ENCODE measurements at regions not wholly inside any gene's neighbourhood (a gene's known extent, or its start where the extent isn't known, plus 50 kb on each side); places are given as distances from the start of the nearest gene placed in this dataset.

GRCh38 chr3:177553579-177553978 is 356.3 kb upstream of the TBL1XR1 start:
- H3K9ac ChIP-seq (ENCODE audit: low read depth in 1 of 2, low read length in 2 of 2) = no peak overlapping the region
- H3K27ac ChIP-seq (ENCODE audit: low read depth, low read length) = no peak overlapping the region
- H3K4me3 ChIP-seq (ENCODE audit: low read depth in 1 of 2, low read length in 2 of 2) = no peak overlapping the region
- no peaks in the 10 kb centered on the region for H3K36me3 ChIP-seq (ENCODE audit: control insufficient read depth in 1 of 2, insufficient read depth in 2 of 2, low read length in 2 of 2)
- H3K4me1 ChIP-seq (ENCODE audit: control insufficient read depth in 1 of 2, insufficient read depth in 2 of 2, low read length in 2 of 2) = peaks cover 0 to 4% of the 10 kb centered on the region in 2 donors
- H3K27me3 ChIP-seq (ENCODE audit: control insufficient read depth in 1 of 2, insufficient read depth in 2 of 2, low read length in 2 of 2) = no peaks in the 10 kb centered on the region
- H3K9me3 ChIP-seq (ENCODE audit: control insufficient read depth in 1 of 2, low read length in 2 of 2) = no peaks in the 10 kb centered on the region

DNA sequence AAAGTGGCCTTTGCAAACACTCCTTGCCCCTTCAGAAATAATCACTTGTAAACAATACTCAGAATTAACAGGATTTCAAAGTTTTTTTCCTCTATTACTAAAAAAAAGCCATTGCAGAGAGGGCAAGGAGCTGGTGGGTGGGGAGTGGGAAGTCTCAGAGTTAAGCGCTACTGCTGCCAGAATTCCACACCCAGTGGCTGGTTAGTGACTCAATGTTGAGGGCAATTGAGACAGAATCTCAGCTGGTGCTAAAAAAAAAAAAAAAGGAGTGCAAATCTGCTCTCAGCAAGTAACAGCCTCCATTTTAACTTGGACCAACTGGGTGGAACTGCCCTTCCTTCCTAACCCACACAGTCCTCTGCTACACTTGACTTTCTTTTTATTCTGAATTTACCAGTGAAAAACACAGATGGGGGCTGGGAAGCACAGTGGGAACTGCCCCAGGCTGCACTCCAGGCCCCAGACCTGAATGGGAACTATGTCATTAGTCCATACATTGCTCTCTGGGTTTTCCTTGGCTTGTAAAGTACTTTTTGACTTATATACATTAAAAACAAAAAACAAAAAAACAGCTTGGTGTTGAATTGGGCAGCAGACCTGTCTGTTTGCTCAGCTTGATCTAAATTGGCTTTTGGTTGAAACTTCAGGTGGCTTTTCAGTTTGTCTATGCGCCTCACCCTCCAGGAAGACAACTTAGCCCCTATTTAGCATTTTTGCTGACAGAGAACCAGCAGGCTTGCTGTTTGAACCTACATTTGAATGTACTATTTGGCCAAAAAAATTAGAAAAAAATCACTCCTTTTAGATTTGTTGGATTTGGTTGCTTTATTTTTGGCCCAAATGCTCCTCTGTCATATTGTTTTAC is 357.8 kb upstream of the TBL1XR1 start:
- no peak overlapping the region for H3K9ac ChIP-seq (ENCODE audit: low read depth in 1 of 2, low read length in 2 of 2)
- H3K27me3 ChIP-seq (ENCODE audit: control insufficient read depth in 1 of 2, insufficient read depth in 2 of 2, low read length in 2 of 2) = no peaks in the 10 kb centered on the region
- no peak overlapping the region for H3K27ac ChIP-seq (ENCODE audit: low read depth, low read length)
- H3K36me3 ChIP-seq (ENCODE audit: control insufficient read depth in 1 of 2, insufficient read depth in 2 of 2, low read length in 2 of 2) = no peaks in the 10 kb centered on the region
- peaks cover 0 to 4% of the 10 kb centered on the region in 2 donors for H3K4me1 ChIP-seq (ENCODE audit: control insufficient read depth in 1 of 2, insufficient read depth in 2 of 2, low read length in 2 of 2)
- H3K4me3 ChIP-seq (ENCODE audit: low read depth in 1 of 2, low read length in 2 of 2) = no peak overlapping the region
- H3K9me3 ChIP-seq (ENCODE audit: control insufficient read depth in 1 of 2, low read length in 2 of 2) = no peaks in the 10 kb centered on the region

- Histone ChIP-seq H3K27me3 (ENCODE audit: control insufficient read depth in 1 of 2, insufficient read depth in 2 of 2, low read length in 2 of 2) (no peaks in the 10 kb centered on the region), H3K9ac (ENCODE audit: low read depth in 1 of 2, low read length in 2 of 2) (no peak overlapping the region), H3K27ac (ENCODE audit: low read depth, low read length) (no peak overlapping the region), H3K9me3 (ENCODE audit: control insufficient read depth in 1 of 2, low read length in 2 of 2) (no peaks in the 10 kb centered on the region), H3K36me3 (ENCODE audit: control insufficient read depth in 1 of 2, insufficient read depth in 2 of 2, low read length in 2 of 2) (no peaks in the 10 kb centered on the region), H3K4me1 (ENCODE audit: control insufficient read depth in 1 of 2, insufficient read depth in 2 of 2, low read length in 2 of 2) (no peaks in the 10 kb centered on the region), H3K4me3 (ENCODE audit: low read depth in 1 of 2, low read length in 2 of 2) (no peak overlapping the region)
Observed at GRCh38 chr3:177557548-177557947, 360.3 kb upstream of the TBL1XR1 start.

DNA sequence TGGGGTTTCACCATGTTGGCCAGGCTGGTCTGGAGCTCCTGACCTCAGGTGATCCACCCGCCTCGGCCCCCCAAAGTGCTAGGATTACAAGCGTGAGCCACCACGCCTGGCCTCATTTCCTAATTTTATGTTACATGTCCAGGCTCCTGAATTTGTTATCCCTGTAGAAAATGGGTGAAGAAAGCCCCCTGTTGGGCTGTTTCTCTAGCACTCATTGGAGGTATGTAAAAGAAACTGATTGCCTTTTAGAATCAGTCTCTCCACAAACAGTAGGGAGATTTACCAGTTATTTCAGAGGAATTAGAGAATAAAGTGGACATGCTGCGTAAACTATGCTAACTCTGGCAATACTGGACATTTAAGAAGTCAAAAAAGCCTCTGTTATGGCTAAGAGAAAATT is 364.1 kb upstream of the TBL1XR1 start:
- Histone ChIP-seq H3K9me3 (ENCODE audit: control insufficient read depth in 1 of 2, low read length in 2 of 2) (no peaks in the 10 kb centered on the region), H3K27ac (ENCODE audit: low read depth, low read length) (no peak overlapping the region), H3K9ac (ENCODE audit: low read depth in 1 of 2, low read length in 2 of 2) (no peak overlapping the region), H3K4me1 (ENCODE audit: control insufficient read depth in 1 of 2, insufficient read depth in 2 of 2, low read length in 2 of 2) (no peaks in the 10 kb centered on the region), H3K4me3 (ENCODE audit: low read depth in 1 of 2, low read length in 2 of 2) (no peak overlapping the region), H3K27me3 (ENCODE audit: control insufficient read depth in 1 of 2, insufficient read depth in 2 of 2, low read length in 2 of 2) (no peaks in the 10 kb centered on the region), H3K36me3 (ENCODE audit: control insufficient read depth in 1 of 2, insufficient read depth in 2 of 2, low read length in 2 of 2) (no peaks in the 10 kb centered on the region)

GRCh38 chr3:177561769-177562392 is 364.6 kb upstream of the TBL1XR1 start:
- Histone ChIP-seq H3K27ac (ENCODE audit: low read depth, low read length) (no peak overlapping the region), H3K9ac (ENCODE audit: low read depth in 1 of 2, low read length in 2 of 2) (no peak overlapping the region)

DNA sequence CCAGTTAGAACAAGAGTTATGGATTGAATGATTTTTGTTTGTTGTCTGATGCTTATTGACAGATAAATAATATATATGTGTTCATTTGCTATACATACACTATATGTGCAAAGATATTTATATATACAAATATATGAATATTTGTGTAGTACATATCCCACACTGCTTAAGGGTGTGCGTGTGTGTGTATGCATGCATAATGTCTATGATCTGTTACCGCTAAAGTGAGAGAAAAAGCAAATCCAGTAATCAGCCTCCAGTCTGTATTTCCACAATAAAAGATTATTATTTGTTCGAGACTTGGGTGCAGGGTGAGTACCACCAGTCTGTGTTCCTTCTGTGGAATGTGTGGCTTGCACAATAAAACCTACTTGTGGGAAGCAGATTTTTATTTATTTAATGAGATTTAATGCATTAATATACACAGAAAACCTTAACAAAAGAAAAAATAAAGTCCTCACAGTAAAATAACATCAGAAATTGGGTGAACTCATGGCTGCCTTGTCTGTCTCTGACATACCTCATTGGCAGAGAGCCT is 366.0 kb upstream of the TBL1XR1 start:
- Histone ChIP-seq H3K4me1 (ENCODE audit: control insufficient read depth in 1 of 2, insufficient read depth in 2 of 2, low read length in 2 of 2) (no peaks in the 10 kb centered on the region), H3K9ac (ENCODE audit: low read depth in 1 of 2, low read length in 2 of 2) (no peak overlapping the region), H3K4me3 (ENCODE audit: low read depth in 1 of 2, low read length in 2 of 2) (no peak overlapping the region), H3K27me3 (ENCODE audit: control insufficient read depth in 1 of 2, insufficient read depth in 2 of 2, low read length in 2 of 2) (no peaks in the 10 kb centered on the region), H3K36me3 (ENCODE audit: control insufficient read depth in 1 of 2, insufficient read depth in 2 of 2, low read length in 2 of 2) (no peaks in the 10 kb centered on the region), H3K9me3 (ENCODE audit: control insufficient read depth in 1 of 2, low read length in 2 of 2) (no peaks in the 10 kb centered on the region), H3K27ac (ENCODE audit: low read depth, low read length) (no peak overlapping the region)

More at GRCh38 chr3:177561769-177562392, 364.6 kb upstream of the TBL1XR1 start:
- H3K4me3 ChIP-seq (ENCODE audit: low read depth in 1 of 2, low read length in 2 of 2) = no peak overlapping the region
- H3K4me1 ChIP-seq (ENCODE audit: control insufficient read depth in 1 of 2, insufficient read depth in 2 of 2, low read length in 2 of 2) = no peaks in the 10 kb centered on the region
- H3K36me3 ChIP-seq (ENCODE audit: control insufficient read depth in 1 of 2, insufficient read depth in 2 of 2, low read length in 2 of 2) = no peaks in the 10 kb centered on the region
- H3K27me3 ChIP-seq (ENCODE audit: control insufficient read depth in 1 of 2, insufficient read depth in 2 of 2, low read length in 2 of 2) = no peaks in the 10 kb centered on the region
- H3K9me3 ChIP-seq (ENCODE audit: control insufficient read depth in 1 of 2, low read length in 2 of 2) = no peaks in the 10 kb centered on the region

DNA sequence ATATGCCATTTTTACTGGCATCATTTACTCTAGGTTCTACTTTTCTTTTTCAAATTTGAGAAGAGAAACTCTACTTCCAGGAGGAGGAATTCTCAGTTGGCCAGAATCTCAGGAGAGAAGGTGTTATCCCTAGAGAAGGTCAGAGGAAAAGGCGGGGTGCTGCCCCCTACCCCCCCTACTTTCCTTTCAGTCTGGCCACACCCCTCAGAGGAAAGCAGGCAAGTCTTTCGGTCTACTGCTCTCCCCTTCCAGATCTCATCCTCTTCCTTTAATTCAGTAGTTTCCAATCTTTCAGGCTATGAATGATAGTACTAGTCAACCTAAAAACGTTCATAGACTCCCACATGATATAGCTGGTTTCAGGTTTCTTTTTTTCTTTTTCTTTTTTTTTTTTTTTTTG is 366.5 kb upstream of the TBL1XR1 start:
- Histone ChIP-seq H3K27ac (ENCODE audit: low read depth, low read length) (no peak overlapping the region), H3K9ac (ENCODE audit: low read depth in 1 of 2, low read length in 2 of 2) (no peak overlapping the region), H3K27me3 (ENCODE audit: control insufficient read depth in 1 of 2, insufficient read depth in 2 of 2, low read length in 2 of 2) (no peaks in the 10 kb centered on the region), H3K36me3 (ENCODE audit: control insufficient read depth in 1 of 2, insufficient read depth in 2 of 2, low read length in 2 of 2) (no peaks in the 10 kb centered on the region), H3K4me3 (ENCODE audit: low read depth in 1 of 2, low read length in 2 of 2) (no peak overlapping the region), H3K4me1 (ENCODE audit: control insufficient read depth in 1 of 2, insufficient read depth in 2 of 2, low read length in 2 of 2) (no peaks in the 10 kb centered on the region), H3K9me3 (ENCODE audit: control insufficient read depth in 1 of 2, low read length in 2 of 2) (no peaks in the 10 kb centered on the region)

GRCh38 chr3:177565981-177566380 is 368.7 kb upstream of the TBL1XR1 start:
- H3K4me1 ChIP-seq (ENCODE audit: control insufficient read depth in 1 of 2, insufficient read depth in 2 of 2, low read length in 2 of 2) = no peaks in the 10 kb centered on the region
- H3K27ac ChIP-seq (ENCODE audit: low read depth, low read length) = no peak overlapping the region

GRCh38 chr3:177567833-177568232 is 370.6 kb upstream of the TBL1XR1 start:
- H3K27me3 ChIP-seq (ENCODE audit: control insufficient read depth in 1 of 2, insufficient read depth in 2 of 2, low read length in 2 of 2) = no peaks in the 10 kb centered on the region
- no peak overlapping the region for H3K27ac ChIP-seq (ENCODE audit: low read depth, low read length)
- H3K36me3 ChIP-seq (ENCODE audit: control insufficient read depth in 1 of 2, insufficient read depth in 2 of 2, low read length in 2 of 2) = no peaks in the 10 kb centered on the region
- H3K4me3 ChIP-seq (ENCODE audit: low read depth in 1 of 2, low read length in 2 of 2) = no peak overlapping the region
- no peaks in the 10 kb centered on the region for H3K9me3 ChIP-seq (ENCODE audit: control insufficient read depth in 1 of 2, low read length in 2 of 2)
- no peak overlapping the region for H3K9ac ChIP-seq (ENCODE audit: low read depth in 1 of 2, low read length in 2 of 2)
- H3K4me1 ChIP-seq (ENCODE audit: control insufficient read depth in 1 of 2, insufficient read depth in 2 of 2, low read length in 2 of 2) = no peaks in the 10 kb centered on the region

More at GRCh38 chr3:177565981-177566380, 368.7 kb upstream of the TBL1XR1 start:
- no peaks in the 10 kb centered on the region for H3K36me3 ChIP-seq (ENCODE audit: control insufficient read depth in 1 of 2, insufficient read depth in 2 of 2, low read length in 2 of 2)
- no peak overlapping the region for H3K4me3 ChIP-seq (ENCODE audit: low read depth in 1 of 2, low read length in 2 of 2)
- H3K27me3 ChIP-seq (ENCODE audit: control insufficient read depth in 1 of 2, insufficient read depth in 2 of 2, low read length in 2 of 2) = no peaks in the 10 kb centered on the region
- H3K9me3 ChIP-seq (ENCODE audit: control insufficient read depth in 1 of 2, low read length in 2 of 2) = no peaks in the 10 kb centered on the region
- H3K9ac ChIP-seq (ENCODE audit: low read depth in 1 of 2, low read length in 2 of 2) = no peak overlapping the region

GRCh38 chr3:177569193-177569592 is 371.9 kb upstream of the TBL1XR1 start:
- Histone ChIP-seq H3K27ac (ENCODE audit: low read depth, low read length) (no peak overlapping the region), H3K4me1 (ENCODE audit: control insufficient read depth in 1 of 2, insufficient read depth in 2 of 2, low read length in 2 of 2) (no peaks in the 10 kb centered on the region), H3K27me3 (ENCODE audit: control insufficient read depth in 1 of 2, insufficient read depth in 2 of 2, low read length in 2 of 2) (no peaks in the 10 kb centered on the region), H3K9me3 (ENCODE audit: control insufficient read depth in 1 of 2, low read length in 2 of 2) (no peaks in the 10 kb centered on the region), H3K4me3 (ENCODE audit: low read depth in 1 of 2, low read length in 2 of 2) (no peak overlapping the region), H3K9ac (ENCODE audit: low read depth in 1 of 2, low read length in 2 of 2) (no peak overlapping the region), H3K36me3 (ENCODE audit: control insufficient read depth in 1 of 2, insufficient read depth in 2 of 2, low read length in 2 of 2) (no peaks in the 10 kb centered on the region)

Measured in duodenal mucosa (tissue), 2 donors.